22Rv1 (cell line): ENCODE measurements at regions not wholly inside any gene's neighbourhood (a gene's known extent, or its start where the extent isn't known, plus 50 kb on each side); places are given as distances from the start of the nearest gene placed in this dataset.

Experiments
- ZFX ChIP-seq: fragments of 450-650 bp; IDR thresholded peaks from 2 replicates; pipeline ENCODE4 v1.6.1; 2017; ENCODE audit warnings: antibody characterized with exemption, borderline replicate concordance
- TF ChIP-seq, protein P1 (sequence below): fragments of 450-650 bp; IDR thresholded peaks from 2 replicates; pipeline ENCODE4 v1.5.1; 2017; ENCODE audit warnings: mild to moderate bottlenecking

DNA sequence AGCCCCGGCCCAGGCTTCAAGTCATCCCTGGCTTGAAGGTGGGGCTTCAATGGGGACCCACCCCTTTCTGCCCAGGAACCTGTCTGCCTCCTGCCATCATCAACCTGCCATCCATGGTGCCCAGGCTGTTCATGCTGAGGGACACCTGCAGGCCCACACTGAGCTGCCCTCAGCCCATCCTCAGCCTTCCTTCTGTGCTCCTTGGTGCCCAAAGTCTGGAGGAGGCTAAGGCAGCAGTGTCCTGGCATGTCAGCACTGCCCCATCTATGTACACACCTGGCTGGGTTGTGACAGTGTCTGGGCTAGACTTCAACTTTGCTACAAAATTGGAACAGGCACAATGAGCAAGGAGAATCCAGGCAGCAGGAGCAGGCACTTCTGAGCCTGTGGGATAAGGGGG is 745.3 kb upstream of the EPHA6 start:
- TF ChIP-seq, protein P1, sequence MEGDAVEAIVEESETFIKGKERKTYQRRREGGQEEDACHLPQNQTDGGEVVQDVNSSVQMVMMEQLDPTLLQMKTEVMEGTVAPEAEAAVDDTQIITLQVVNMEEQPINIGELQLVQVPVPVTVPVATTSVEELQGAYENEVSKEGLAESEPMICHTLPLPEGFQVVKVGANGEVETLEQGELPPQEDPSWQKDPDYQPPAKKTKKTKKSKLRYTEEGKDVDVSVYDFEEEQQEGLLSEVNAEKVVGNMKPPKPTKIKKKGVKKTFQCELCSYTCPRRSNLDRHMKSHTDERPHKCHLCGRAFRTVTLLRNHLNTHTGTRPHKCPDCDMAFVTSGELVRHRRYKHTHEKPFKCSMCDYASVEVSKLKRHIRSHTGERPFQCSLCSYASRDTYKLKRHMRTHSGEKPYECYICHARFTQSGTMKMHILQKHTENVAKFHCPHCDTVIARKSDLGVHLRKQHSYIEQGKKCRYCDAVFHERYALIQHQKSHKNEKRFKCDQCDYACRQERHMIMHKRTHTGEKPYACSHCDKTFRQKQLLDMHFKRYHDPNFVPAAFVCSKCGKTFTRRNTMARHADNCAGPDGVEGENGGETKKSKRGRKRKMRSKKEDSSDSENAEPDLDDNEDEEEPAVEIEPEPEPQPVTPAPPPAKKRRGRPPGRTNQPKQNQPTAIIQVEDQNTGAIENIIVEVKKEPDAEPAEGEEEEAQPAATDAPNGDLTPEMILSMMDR = no peak
- no peak for TF ChIP-seq ZFX
